ENCODE measurements at regions not wholly inside any gene's neighbourhood (a gene's known extent, or its start where the extent isn't known, plus 50 kb on each side); places are given as distances from the start of the nearest gene placed in this dataset.

GRCh38 chr15:97501291-97501690 lies 459.2 kb upstream of the ARRDC4 start:
- Histone ChIP-seq H3K4me2 (ENCODE audit: low read length) (no peak overlapping the region), H3K79me2 (ENCODE audit: low read length) (no peaks in the 10 kb centered on the region), H4K20me1 (ENCODE audit: insufficient read depth, low read length) (no peaks in the 10 kb centered on the region), H3K27ac (ENCODE audit: low read length) (no peak overlapping the region), H3K27me3 (ENCODE audit: low read depth, low read length) (no peaks in the 10 kb centered on the region), H2AFZ (ENCODE audit: low read depth, low read length) (no peak overlapping the region), H3K4me3 (ENCODE audit: low read length) (no peak overlapping the region), H3K36me3 (replicated peaks; ENCODE audit: low read depth, low read length) (no peaks in the 10 kb centered on the region), H3K4me1 (ENCODE audit: low read length) (no peaks in the 10 kb centered on the region), H3K9me3 (ENCODE audit: insufficient read depth, low read length) (no peaks in the 10 kb centered on the region), H3K9ac (ENCODE audit: low read length) (no peak overlapping the region)
- TF ChIP-seq EZH2phosphoT487 (IDR thresholded peaks at IDR 0.05; ENCODE audit: low read depth), result no peak
- TF ChIP-seq CTCF (IDR thresholded peaks at IDR 0.05; ENCODE audit: low read depth, low read length), result no peak

DNA sequence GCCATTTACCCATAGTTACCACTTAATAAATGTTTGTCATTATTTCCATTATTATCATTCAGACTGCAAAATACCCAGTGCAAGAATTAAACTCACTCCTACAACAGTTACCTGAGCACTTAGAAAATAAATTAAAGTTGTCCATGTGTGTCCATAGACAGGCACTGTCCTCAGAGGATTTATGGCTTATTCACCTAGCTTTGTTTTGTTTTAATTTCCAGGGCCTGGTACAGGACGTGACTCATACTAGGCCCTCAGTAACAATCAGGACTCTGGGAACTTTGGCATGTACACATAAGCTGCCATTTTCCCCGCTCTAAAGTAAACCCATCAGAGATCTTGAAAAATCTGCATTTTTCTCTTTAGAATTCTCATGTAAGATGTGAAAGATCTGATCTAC lies 458.5 kb upstream of the ARRDC4 start:
- no peak overlapping the region for H3K9ac ChIP-seq (ENCODE audit: low read length)
- no peaks in the 10 kb centered on the region for H3K79me2 ChIP-seq (ENCODE audit: low read length)
- no peak overlapping the region for H3K27ac ChIP-seq (ENCODE audit: low read length)
- H3K36me3 ChIP-seq (replicated peaks; ENCODE audit: low read depth, low read length), result no peaks in the 10 kb centered on the region
- H3K27me3 ChIP-seq (ENCODE audit: low read depth, low read length), result no peaks in the 10 kb centered on the region
- H3K9me3 ChIP-seq (ENCODE audit: insufficient read depth, low read length), result no peaks in the 10 kb centered on the region
- no peak overlapping the region for H2AFZ ChIP-seq (ENCODE audit: low read depth, low read length)
- no peak overlapping the region for H3K4me2 ChIP-seq (ENCODE audit: low read length)
- H3K4me3 ChIP-seq (ENCODE audit: low read length), result no peak overlapping the region
- H4K20me1 ChIP-seq (ENCODE audit: insufficient read depth, low read length), result no peaks in the 10 kb centered on the region
- no peak for TF ChIP-seq CTCF (IDR thresholded peaks at IDR 0.05; ENCODE audit: low read depth, low read length)
- TF ChIP-seq EZH2phosphoT487 (IDR thresholded peaks at IDR 0.05; ENCODE audit: low read depth), result no peak
- H3K4me1 ChIP-seq (ENCODE audit: low read length), result no peaks in the 10 kb centered on the region

DNA sequence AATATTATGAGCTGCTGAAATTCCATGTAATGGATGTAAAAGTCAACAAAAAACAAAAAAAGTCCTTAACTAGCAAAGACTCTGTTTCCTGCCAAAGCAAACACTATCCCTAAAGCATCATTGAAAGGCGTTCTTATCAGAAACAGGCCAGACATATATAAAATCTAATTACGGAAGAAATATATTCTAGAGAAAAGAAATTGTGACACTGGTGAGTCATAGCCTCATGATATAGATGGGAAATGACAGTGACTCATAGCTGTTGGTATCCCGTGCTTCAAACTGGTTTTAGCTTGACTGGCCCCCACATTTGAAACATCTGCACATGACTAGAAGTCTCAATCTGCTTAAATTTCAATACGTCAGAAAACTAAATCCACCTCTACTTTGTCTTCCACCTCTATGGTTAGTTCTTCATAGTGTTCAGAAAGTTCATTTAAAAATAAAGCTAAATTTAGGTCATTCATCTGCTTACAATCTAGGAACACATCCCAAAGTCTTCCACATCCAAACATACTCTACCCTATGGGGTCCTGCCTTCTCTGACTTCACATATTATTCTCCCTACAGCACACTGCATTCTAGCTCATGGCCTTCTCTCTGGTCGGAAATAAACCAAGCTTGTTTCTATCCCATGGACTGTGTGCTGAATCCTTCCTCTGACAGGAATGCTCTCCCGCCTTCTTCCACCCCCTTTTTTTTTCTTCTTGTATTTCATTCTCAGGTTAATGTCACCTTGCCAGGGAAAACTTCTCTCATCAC lies 456.3 kb upstream of the ARRDC4 start:
- no peak for TF ChIP-seq EZH2phosphoT487 (IDR thresholded peaks at IDR 0.05; ENCODE audit: low read depth)
- H2AFZ ChIP-seq (ENCODE audit: low read depth, low read length), result no peak overlapping the region
- H3K4me2 ChIP-seq (ENCODE audit: low read length), result no peak overlapping the region
- no peak overlapping the region for H3K9ac ChIP-seq (ENCODE audit: low read length)
- no peaks in the 10 kb centered on the region for H3K9me3 ChIP-seq (ENCODE audit: insufficient read depth, low read length)
- no peaks in the 10 kb centered on the region for H3K36me3 ChIP-seq (replicated peaks; ENCODE audit: low read depth, low read length)
- no peaks in the 10 kb centered on the region for H3K27me3 ChIP-seq (ENCODE audit: low read depth, low read length)
- no peaks in the 10 kb centered on the region for H3K4me1 ChIP-seq (ENCODE audit: low read length)
- no peak overlapping the region for H3K27ac ChIP-seq (ENCODE audit: low read length)
- H4K20me1 ChIP-seq (ENCODE audit: insufficient read depth, low read length), result no peaks in the 10 kb centered on the region
- H3K4me3 ChIP-seq (ENCODE audit: low read length), result no peak overlapping the region
- H3K79me2 ChIP-seq (ENCODE audit: low read length), result no peaks in the 10 kb centered on the region

- no peaks in the 10 kb centered on the region for H4K20me1 ChIP-seq (ENCODE audit: insufficient read depth, low read length)
- no peak for TF ChIP-seq CTCF (IDR thresholded peaks at IDR 0.05; ENCODE audit: low read depth, low read length)
- no peak for TF ChIP-seq EZH2phosphoT487 (IDR thresholded peaks at IDR 0.05; ENCODE audit: low read depth)
- H2AFZ ChIP-seq (ENCODE audit: low read depth, low read length), result no peak overlapping the region
- no peak overlapping the region for H3K9ac ChIP-seq (ENCODE audit: low read length)
- H3K27ac ChIP-seq (ENCODE audit: low read length), result no peak overlapping the region
- no peaks in the 10 kb centered on the region for H3K79me2 ChIP-seq (ENCODE audit: low read length)
- H3K4me3 ChIP-seq (ENCODE audit: low read length), result no peak overlapping the region
- H3K27me3 ChIP-seq (ENCODE audit: low read depth, low read length), result no peaks in the 10 kb centered on the region
- H3K4me2 ChIP-seq (ENCODE audit: low read length), result no peak overlapping the region
- no peaks in the 10 kb centered on the region for H3K4me1 ChIP-seq (ENCODE audit: low read length)
- no peaks in the 10 kb centered on the region for H3K9me3 ChIP-seq (ENCODE audit: insufficient read depth, low read length)
- H3K36me3 ChIP-seq (replicated peaks; ENCODE audit: low read depth, low read length), result no peaks in the 10 kb centered on the region
Measured at GRCh38 chr15:97517737-97518136, 442.8 kb upstream of the ARRDC4 start.

All from OCI-LY3 (cell line).